HTR-8/SVneo (cell line): ENCODE measurements at regions not wholly inside any gene's neighbourhood (a gene's known extent, or its start where the extent isn't known, plus 50 kb on each side); places are given as distances from the start of the nearest gene placed in this dataset.

Source experiments
- DNase-seq: peaks from one replicate; pipeline ENCODE4 v3.0.0; 2011; ENCODE audit warnings: low spot score, mixed read lengths; ENCODE audit not compliant: insufficient read length
- FAIRE-seq: peaks from 2 replicates; lab custom pipeline; 2011; peaks lifted over from hg19 to GRCh38; lab: Jason Lieb, UNC

- FAIRE-seq = no peak
Measured at GRCh38 chr11:110990311-110990710, 255.2 kb upstream of the POU2AF2 start.

GRCh38 chr11:110989428-110990133, 255.9 kb upstream of the POU2AF2 start:
- FAIRE-seq = no peak
- DNase-seq = no peak

More at GRCh38 chr11:110990311-110990710, 255.2 kb upstream of the POU2AF2 start:
- DNase-seq = no peak

- DNase-seq (no peak), FAIRE-seq (no peak)
Measured at GRCh38 chr11:110988671-110989070, 256.9 kb upstream of the POU2AF2 start.

GRCh38 chr11:110986016-110986415, 259.5 kb upstream of the POU2AF2 start:
- FAIRE-seq (no peak), DNase-seq (no peak)

GRCh38 chr11:110985547-110985946, 260.0 kb upstream of the POU2AF2 start:
- no peak for FAIRE-seq

GRCh38 chr11:110984693-110985092, 260.8 kb upstream of the POU2AF2 start:
- no peak for FAIRE-seq
- no peak for DNase-seq

More at GRCh38 chr11:110985547-110985946, 260.0 kb upstream of the POU2AF2 start:
- no peak for DNase-seq

GRCh38 chr11:110984147-110984546, 261.4 kb upstream of the POU2AF2 start:
- FAIRE-seq = no peak
- DNase-seq = no peak

- no peak for FAIRE-seq
Measured at GRCh38 chr11:110982214-110982613, 263.3 kb upstream of the POU2AF2 start.

GRCh38 chr11:110979696-110980095, 265.8 kb upstream of the POU2AF2 start:
- no peak for FAIRE-seq

More at GRCh38 chr11:110982214-110982613, 263.3 kb upstream of the POU2AF2 start:
- no peak for DNase-seq

GRCh38 chr11:110977661-110978060, 265.4 kb upstream of the ARHGAP20 start:
- FAIRE-seq = no peak
- DNase-seq = no peak

More at GRCh38 chr11:110979696-110980095, 265.8 kb upstream of the POU2AF2 start:
- DNase-seq = no peak

- FAIRE-seq = no peak
- DNase-seq = no peak
Measured at GRCh38 chr11:110974731-110975130, 262.5 kb upstream of the ARHGAP20 start.

GRCh38 chr11:110973401-110973980, 261.3 kb upstream of the ARHGAP20 start:
- DNase-seq (no peak), FAIRE-seq (no peak)

GRCh38 chr11:110972640-110973039, 260.4 kb upstream of the ARHGAP20 start:
- DNase-seq (no peak), FAIRE-seq (no peak)

GRCh38 chr11:110972106-110972505, 259.9 kb upstream of the ARHGAP20 start:
- DNase-seq (no peak), FAIRE-seq (no peak)

- FAIRE-seq (no peak), DNase-seq (no peak)
Measured at GRCh38 chr11:110971140-110971539, 258.9 kb upstream of the ARHGAP20 start.

GRCh38 chr11:110968348-110969062, 256.3 kb upstream of the ARHGAP20 start:
- DNase-seq (no peak), FAIRE-seq (no peak)

GRCh38 chr11:110966131-110966530, 253.9 kb upstream of the ARHGAP20 start:
- no peak for DNase-seq
- no peak for FAIRE-seq

- FAIRE-seq (no peak), DNase-seq (no peak)
Measured at GRCh38 chr11:110962921-110963320, 250.7 kb upstream of the ARHGAP20 start.

GRCh38 chr11:110960167-110960566, 247.9 kb upstream of the ARHGAP20 start:
- no peak for FAIRE-seq

GRCh38 chr11:110958216-110958615, 246.0 kb upstream of the ARHGAP20 start:
- no peak for DNase-seq
- no peak for FAIRE-seq

More at GRCh38 chr11:110960167-110960566, 247.9 kb upstream of the ARHGAP20 start:
- no peak for DNase-seq

- no peak for DNase-seq
- FAIRE-seq = no peak
Measured at GRCh38 chr11:110955776-110956175, 243.5 kb upstream of the ARHGAP20 start.
